H9 (cell line): ENCODE measurements at regions not wholly inside any gene's neighbourhood (a gene's known extent, or its start where the extent isn't known, plus 50 kb on each side); places are given as distances from the start of the nearest gene placed in this dataset.

Experiments used
- DNase-seq: peaks from one replicate; pipeline ENCODE4 v3.0.0-alpha.2; 2017
- H2AFZ ChIP-seq: one replicate; pipeline ENCODE4 v1.6.1; 2013; ENCODE audit warnings: mild to moderate bottlenecking, low read length, control low read depth, moderate library complexity
- H2AK5ac ChIP-seq: 2 replicates; pipeline ENCODE4 v1.6.1; 2013; ENCODE audit warnings: low read length, control low read depth, mixed read lengths; ENCODE audit not compliant: insufficient read length
- H2BK120ac ChIP-seq: one replicate; pipeline ENCODE4 v1.6.1; 2013; ENCODE audit warnings: low read depth, mild to moderate bottlenecking, low read length, control low read depth, inconsistent platforms; ENCODE audit not compliant: poor library complexity, severe bottlenecking
- H2BK12ac ChIP-seq: 2 replicates; pipeline ENCODE4 v1.6.1; 2013; ENCODE audit warnings: low read length, control low read depth, mixed read lengths, low read depth; ENCODE audit not compliant: insufficient read length
- H2BK15ac ChIP-seq: 2 replicates; pipeline ENCODE4 v1.6.1; 2013; ENCODE audit warnings: low read depth, low read length, control low read depth
- H2BK20ac ChIP-seq: one replicate; pipeline ENCODE4 v1.6.1; 2013; ENCODE audit warnings: low read depth, mild to moderate bottlenecking, low read length, control low read depth, inconsistent platforms; ENCODE audit not compliant: poor library complexity, severe bottlenecking
- H2BK5ac ChIP-seq: 2 replicates; pipeline ENCODE4 v1.6.1; 2013; ENCODE audit warnings: low read length, control low read depth, mixed read lengths; ENCODE audit not compliant: insufficient read length
- H3K14ac ChIP-seq: 2 replicates; pipeline ENCODE4 v1.6.1; 2013; ENCODE audit warnings: low read length, control low read depth; ENCODE audit not compliant: insufficient read depth
- H3K18ac ChIP-seq: 2 replicates; pipeline ENCODE4 v1.6.1; 2013; ENCODE audit warnings: low read depth, mild to moderate bottlenecking, mixed read lengths, low read length, control low read depth; ENCODE audit not compliant: insufficient read length
- H3K23ac ChIP-seq: 2 replicates; pipeline ENCODE4 v1.6.1; 2013; ENCODE audit warnings: low read length, control low read depth, mixed read lengths, low read depth; ENCODE audit not compliant: insufficient read length
- H3K23me2 ChIP-seq: 2 replicates; pipeline ENCODE4 v1.6.1; 2013; ENCODE audit warnings: low read depth, mild to moderate bottlenecking, mixed read lengths, low read length, control low read depth; ENCODE audit not compliant: insufficient read length, poor library complexity, severe bottlenecking
- H3K27ac ChIP-seq: 2 replicates; pipeline ENCODE4 v1.5.1; 2013; ENCODE audit warnings: low read length, control low read depth, mixed read lengths, low read depth; ENCODE audit not compliant: insufficient read length
- H3K27me3 ChIP-seq: 2 replicates; pipeline ENCODE4 v1.6.1; 2013; ENCODE audit warnings: low read length, control low read depth, inconsistent platforms; ENCODE audit not compliant: insufficient read depth
- H3K4ac ChIP-seq: 2 replicates; pipeline ENCODE4 v1.6.1; 2013; ENCODE audit warnings: low read depth, mild to moderate bottlenecking, control low read depth, inconsistent platforms, low read length, moderate library complexity
- H3K4me1 ChIP-seq: 2 replicates; pipeline ENCODE4 v1.6.1; 2013; ENCODE audit warnings: low read length, control low read depth, inconsistent platforms; ENCODE audit not compliant: insufficient read depth
- H3K4me2 ChIP-seq: 2 replicates; pipeline ENCODE4 v1.6.1; 2013; ENCODE audit warnings: low read length, control low read depth, mixed read lengths; ENCODE audit not compliant: insufficient read length, insufficient read depth
- H3K56ac ChIP-seq: 2 replicates; pipeline ENCODE4 v1.6.1; 2013; ENCODE audit warnings: low read depth, mild to moderate bottlenecking, mixed read lengths, low read length, control low read depth; ENCODE audit not compliant: insufficient read length
- H3K79me1 ChIP-seq: 2 replicates; pipeline ENCODE4 v1.6.1; 2013; ENCODE audit warnings: low read depth, mild to moderate bottlenecking, moderate library complexity, low read length, control low read depth, inconsistent platforms; ENCODE audit not compliant: insufficient read depth, poor library complexity, severe bottlenecking
- H3K79me2 ChIP-seq: 2 replicates; pipeline ENCODE4 v1.6.1; 2013; ENCODE audit warnings: low read length, control low read depth, inconsistent platforms; ENCODE audit not compliant: insufficient read depth
- H3K9ac ChIP-seq: 2 replicates; pipeline ENCODE4 v1.6.1; 2013; ENCODE audit warnings: low read length, control low read depth, mixed read lengths; ENCODE audit not compliant: insufficient read length; ENCODE audit errors: extremely low read depth
- H3K9me3 ChIP-seq: one replicate; pipeline ENCODE4 v1.6.1; 2013; ENCODE audit warnings: low read depth, low read length, inconsistent platforms; ENCODE audit not compliant: control insufficient read depth
- H3T11ph ChIP-seq: one replicate; pipeline ENCODE4 v1.6.1; 2013; ENCODE audit warnings: mild to moderate bottlenecking, low read length, control low read depth, inconsistent platforms
- H4K20me1 ChIP-seq: one replicate; pipeline ENCODE4 v1.6.1; 2013; ENCODE audit not compliant: control insufficient read depth, insufficient read length, insufficient read depth
- H4K5ac ChIP-seq: 2 replicates; pipeline ENCODE4 v1.6.1; 2013; ENCODE audit warnings: low read depth, mild to moderate bottlenecking, mixed read lengths, low read length, control low read depth; ENCODE audit not compliant: insufficient read length
- H4K8ac ChIP-seq: replicated peaks from 2 replicates; pipeline ENCODE4 v1.6.1; 2013; ENCODE audit warnings: low read length, control low read depth, mixed read lengths, low read depth; ENCODE audit not compliant: insufficient read length
- H4K91ac ChIP-seq: 2 replicates; pipeline ENCODE4 v1.6.1; 2013; ENCODE audit warnings: low read depth, mild to moderate bottlenecking, moderate library complexity, mixed read lengths, low read length, control low read depth; ENCODE audit not compliant: insufficient read length
- H3K27ac Mint-ChIP-seq, 3 experiments: 2 replicates in 2 of 3; 3 replicates in 1 of 3; pipeline ENCODE4 v1.8.0; 2020 to 2021; ENCODE audit warnings: mixed read lengths in 3 of 3, mild to moderate bottlenecking in 1 of 3, moderate library complexity in 1 of 3
- H3K27me3 Mint-ChIP-seq: 2 replicates; pipeline ENCODE4 v1.8.0; 2021; ENCODE audit warnings: low read depth, mild to moderate bottlenecking, moderate library complexity, mixed read lengths
- H3K36me3 Mint-ChIP-seq, 3 experiments: 2 replicates in 2 of 3; 3 replicates in 1 of 3; pipeline ENCODE4 v1.8.0; 2020 to 2021; ENCODE audit warnings: low read depth in 3 of 3, mixed read lengths in 3 of 3; ENCODE audit not compliant: insufficient read depth in 1 of 3
- H3K4me1 Mint-ChIP-seq, 2 experiments: 2 replicates each; pipeline ENCODE4 v1.8.0; 2020; ENCODE audit warnings: mixed read lengths in 2 of 2
- H3K4me3 Mint-ChIP-seq, 2 experiments: 2 replicates in 1 of 2; 3 replicates in 1 of 2; pipeline ENCODE4 v1.8.0; 2020 to 2021; ENCODE audit warnings: mild to moderate bottlenecking in 2 of 2, mixed read lengths in 2 of 2, moderate library complexity in 1 of 2
- H3K9me3 Mint-ChIP-seq, 2 experiments: 2 replicates in 1 of 2; 3 replicates in 1 of 2; pipeline ENCODE4 v1.8.0; 2020; ENCODE audit warnings: mild to moderate bottlenecking in 2 of 2, mixed read lengths in 2 of 2, moderate library complexity in 1 of 2
- CTCF ChIP-seq: fragments of 200-600 bp; sonication (generic); conservative IDR thresholded peaks from 3 replicates; pipeline ENCODE4 v1.8.0; 2021; ENCODE audit warnings: antibody characterized with exemption, mild to moderate bottlenecking
- WGBS: extraction: QIAGEN DNeasy Blood & Tissue Kit; methylation state at CpG from one replicate; pipeline ENCODE4 v1.1.7; 2013; ENCODE audit warnings: missing lambda C conversion rate, low lambda C conversion rate, mixed read lengths; ENCODE audit not compliant: insufficient read length; ENCODE audit errors: extremely low coverage; 5-methylcytosine and 5-hydroxymethylcytosine counted together

GRCh38 chr3:117282566-117282965 is 573.0 kb downstream of the TUSC7 start:
- peaks cover 0 to 6% of the 10 kb centered on the region in 2 experiments; a peak in 1 of 4 replicates for H3K4me1 Mint-ChIP-seq

More at GRCh38 chr3:117282566-117282965, 573.0 kb downstream of the TUSC7 start:
- H3K23me2 ChIP-seq, result no peaks in the 10 kb centered on the region
- no peak overlapping the region for H3K27ac ChIP-seq
- Mint-ChIP-seq H3K9me3 (no peaks in the 10 kb centered on the region), H3K36me3 (no peaks in the 10 kb centered on the region), H3K4me3 (no peak overlapping the region), H3K27ac (no peak overlapping the region), H3K27me3 (no peaks in the 10 kb centered on the region)
- H3K18ac ChIP-seq, result no peak overlapping the region
- no peak overlapping the region for H4K91ac ChIP-seq
- no peak overlapping the region for H3K56ac ChIP-seq
- no peak overlapping the region for H3K4me2 ChIP-seq
- no peak overlapping the region for H2BK120ac ChIP-seq
- no peaks in the 10 kb centered on the region for H4K20me1 ChIP-seq
- no peak overlapping the region for H2AFZ ChIP-seq
- no peak overlapping the region for H4K5ac ChIP-seq
- no peaks in the 10 kb centered on the region for H3K9me3 ChIP-seq
- H2BK15ac ChIP-seq, result no peak overlapping the region
- H3K79me1 ChIP-seq, result no peaks in the 10 kb centered on the region
- H3K23ac ChIP-seq, result no peak overlapping the region
- H2BK20ac ChIP-seq, result no peak overlapping the region
- no peak for DNase-seq
- WGBS, result no CpG with 5 or more reads among the region's 4 CpGs
- H3K27me3 ChIP-seq, result no peaks in the 10 kb centered on the region
- no peak overlapping the region for H2BK12ac ChIP-seq
- H3K4me1 ChIP-seq, result peaks cover 2% of the 10 kb centered on the region; the same call in 1 of the 2 replicates
- no peak overlapping the region for H2BK5ac ChIP-seq
- H3T11ph ChIP-seq, result no peak overlapping the region
- no peaks in the 10 kb centered on the region for H3K79me2 ChIP-seq
- no peak for TF ChIP-seq CTCF
- H3K14ac ChIP-seq, result no peak overlapping the region
- no peak overlapping the region for H4K8ac ChIP-seq
- no peak overlapping the region for H3K4ac ChIP-seq
- no peak overlapping the region for H2AK5ac ChIP-seq
- H3K9ac ChIP-seq, result no peak overlapping the region
